Gastroesophageal sphincter (tissue), 4 donors: ENCODE measurements at regions not wholly inside any gene's neighbourhood (a gene's known extent, or its start where the extent isn't known, plus 50 kb on each side); places are given as distances from the start of the nearest gene placed in this dataset.

ENCODE experiments used
- ATAC-seq: fragments of 150-250 bp; one replicate; pipeline ENCODE4 v1.9.1; 2016; ENCODE audit warnings: mild to moderate bottlenecking, moderate library complexity
- H3K27ac ChIP-seq, 4 donors: fragments of 200-600 bp; sonication (generic) in 3 of 4; 1 replicate in 3 of 4; 2 replicates in 1 of 4; pipeline ENCODE4 v1.5.1; 2016 to 2019
- H3K27me3 ChIP-seq: fragments of 200-600 bp; sonication (generic); one replicate; pipeline ENCODE4 v1.5.1; 2019
- H3K36me3 ChIP-seq, 2 donors: fragments of 200-600 bp; sonication (generic); one replicate each; pipeline ENCODE4 v1.5.1; 2019; ENCODE audit warnings: control low read depth in 1 of 2
- H3K4me1 ChIP-seq, 3 donors: fragments of 200-600 bp; sonication (generic); 1 replicate in 2 of 3; 2 replicates in 1 of 3; pipeline ENCODE4 v1.5.1; 2016 to 2019; ENCODE audit warnings: control low read depth in 2 of 3
- H3K4me3 ChIP-seq, 2 donors: fragments of 200-600 bp; sonication (generic); one replicate each; pipeline ENCODE4 v1.5.1; 2019; ENCODE audit warnings: mild to moderate bottlenecking in 1 of 2, moderate library complexity in 1 of 2
- H3K9me3 ChIP-seq, 3 donors: fragments of 200-600 bp; sonication (generic); one replicate each; pipeline ENCODE4 v1.5.1; 2017 to 2019; ENCODE audit warnings: control low read depth in 2 of 3
- EP300 ChIP-seq: sonication (generic); formaldehyde crosslinking; IDR thresholded peaks from one replicate; pipeline ENCODE4 v1.6.1; 2017; ENCODE audit warnings: antibody characterized with exemption, mild to moderate bottlenecking
- POLR2A ChIP-seq, 2 donors: fragments of 450-650 bp; IDR thresholded peaks; one replicate each; pipeline ENCODE4 v1.6.1; 2017; ENCODE audit warnings: antibody characterized with exemption in 2 of 2, mild to moderate bottlenecking in 2 of 2, moderate library complexity in 1 of 2
- POLR2AphosphoS5 ChIP-seq: sonication (generic); formaldehyde crosslinking; IDR thresholded peaks from one replicate; pipeline ENCODE4 v1.6.1; 2017; ENCODE audit warnings: antibody characterized with exemption
- WGBS, 2 donors: methylation state at CpG; one replicate each; pipeline ENCODE4 v1.1.5; 2018; ENCODE audit warnings: low coverage in 1 of 2; 5-methylcytosine and 5-hydroxymethylcytosine counted together
- TF ChIP-seq, protein P1 (sequence below), 4 experiments: fragments of 200-600 bp in 2 of 4; fragments of 450-650 bp in 2 of 4; sonication (generic) in 1 of 4; IDR thresholded peaks; one replicate each; pipeline ENCODE4 v1.5.1; 2017 to 2019; ENCODE audit warnings: antibody characterized with exemption in 4 of 4, mild to moderate bottlenecking in 2 of 4, moderate library complexity in 2 of 4

DNA sequence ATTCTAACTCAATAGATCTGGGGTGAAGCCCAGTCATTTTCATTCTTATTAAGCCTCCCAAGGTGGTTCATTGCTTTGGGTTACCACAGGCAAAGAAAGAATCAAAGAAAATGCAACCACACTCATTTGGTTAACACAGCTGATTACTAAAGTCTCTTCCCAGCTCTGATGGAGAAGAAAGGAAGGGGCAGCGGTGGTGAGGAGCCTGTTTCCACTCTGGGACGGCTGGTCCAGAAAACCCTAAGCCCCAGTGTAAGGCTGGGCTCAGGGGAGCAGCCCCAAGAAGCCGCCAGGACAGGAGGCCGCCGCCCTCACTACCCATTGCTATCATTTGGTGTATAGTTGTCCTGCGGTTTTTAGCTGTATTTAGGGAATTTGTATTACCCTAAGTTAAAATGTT lies 226.9 kb downstream of the CD83 start:
- Histone ChIP-seq H3K36me3 (no peaks in the 10 kb centered on the region), H3K4me3 (no peak overlapping the region), H3K27ac (no peak overlapping the region), H3K9me3 (no peaks in the 10 kb centered on the region), H3K27me3 (no peaks in the 10 kb centered on the region), H3K4me1 (peaks cover 0 to 11% (median 0%) of the 10 kb centered on the region in 3 donors)
- no peak for ATAC-seq
- 92 to 95% methylated on average over 4 to 6 of the region's 6 CpGs for WGBS, 2 donors
- TF ChIP-seq POLR2A (IDR thresholded peaks at IDR 0.05), result no peak
- TF ChIP-seq, protein P1, sequence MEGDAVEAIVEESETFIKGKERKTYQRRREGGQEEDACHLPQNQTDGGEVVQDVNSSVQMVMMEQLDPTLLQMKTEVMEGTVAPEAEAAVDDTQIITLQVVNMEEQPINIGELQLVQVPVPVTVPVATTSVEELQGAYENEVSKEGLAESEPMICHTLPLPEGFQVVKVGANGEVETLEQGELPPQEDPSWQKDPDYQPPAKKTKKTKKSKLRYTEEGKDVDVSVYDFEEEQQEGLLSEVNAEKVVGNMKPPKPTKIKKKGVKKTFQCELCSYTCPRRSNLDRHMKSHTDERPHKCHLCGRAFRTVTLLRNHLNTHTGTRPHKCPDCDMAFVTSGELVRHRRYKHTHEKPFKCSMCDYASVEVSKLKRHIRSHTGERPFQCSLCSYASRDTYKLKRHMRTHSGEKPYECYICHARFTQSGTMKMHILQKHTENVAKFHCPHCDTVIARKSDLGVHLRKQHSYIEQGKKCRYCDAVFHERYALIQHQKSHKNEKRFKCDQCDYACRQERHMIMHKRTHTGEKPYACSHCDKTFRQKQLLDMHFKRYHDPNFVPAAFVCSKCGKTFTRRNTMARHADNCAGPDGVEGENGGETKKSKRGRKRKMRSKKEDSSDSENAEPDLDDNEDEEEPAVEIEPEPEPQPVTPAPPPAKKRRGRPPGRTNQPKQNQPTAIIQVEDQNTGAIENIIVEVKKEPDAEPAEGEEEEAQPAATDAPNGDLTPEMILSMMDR (IDR thresholded peaks at IDR 0.05), result no peak
- no peak for TF ChIP-seq POLR2AphosphoS5
- no peak for TF ChIP-seq EP300

- no peaks in the 10 kb centered on the region for H3K36me3 ChIP-seq
- H3K4me3 ChIP-seq, result no peak overlapping the region
- WGBS, 2 donors, result 88 to 100% methylated on average over 1 of the region's 1 CpG
- ATAC-seq, result no peak
- no peaks in the 10 kb centered on the region for H3K9me3 ChIP-seq
- H3K27me3 ChIP-seq, result no peaks in the 10 kb centered on the region
- no peak overlapping the region for H3K27ac ChIP-seq
- TF ChIP-seq POLR2AphosphoS5, result no peak
- TF ChIP-seq, protein P1 (IDR thresholded peaks at IDR 0.05), result no peak
- no peak for TF ChIP-seq EP300
- TF ChIP-seq POLR2A (IDR thresholded peaks at IDR 0.05), result no peak
- H3K4me1 ChIP-seq, result no peaks in the 10 kb centered on the region
These were observed 230.8 kb downstream of the CD83 start for GRCh38 chr6:14348389-14348788.

GRCh38 chr6:14349507-14349906 lies 231.9 kb downstream of the CD83 start:
- WGBS, 2 donors, result 63 to 72% methylated on average over 2 of the region's 2 CpGs
- Histone ChIP-seq H3K9me3 (no peaks in the 10 kb centered on the region), H3K27ac (no peak overlapping the region), H3K27me3 (no peaks in the 10 kb centered on the region), H3K4me3 (no peak overlapping the region), H3K36me3 (no peaks in the 10 kb centered on the region), H3K4me1 (peaks cover 0 to 3% (median 0%) of the 10 kb centered on the region in 3 donors)
- TF ChIP-seq EP300 (no peak), POLR2AphosphoS5 (no peak), POLR2A (IDR thresholded peaks at IDR 0.05) (no peak)
- TF ChIP-seq, protein P1 (IDR thresholded peaks at IDR 0.05), result no peak
- no peak for ATAC-seq

DNA sequence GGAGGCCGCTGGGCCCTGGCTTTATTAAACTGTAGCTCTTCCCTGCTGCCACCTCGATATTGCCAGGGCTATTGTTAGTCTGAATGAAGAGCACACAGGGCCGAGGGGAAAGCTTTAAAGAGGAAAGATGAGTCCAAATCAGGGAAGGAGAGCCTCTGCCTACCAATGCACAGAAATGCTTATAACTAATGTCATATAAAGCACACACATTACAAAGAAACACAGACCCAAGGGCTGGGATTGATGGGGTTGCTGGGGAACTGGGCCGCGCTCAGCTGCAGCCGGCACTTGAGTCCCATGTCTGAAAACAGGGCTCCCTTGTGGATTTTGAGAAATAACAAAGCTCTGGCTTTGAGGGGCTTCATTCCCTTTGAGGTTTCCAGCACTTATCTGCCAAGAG lies 232.6 kb downstream of the CD83 start:
- TF ChIP-seq EP300, result no peak
- TF ChIP-seq, protein P1 (IDR thresholded peaks at IDR 0.05), result no peak
- TF ChIP-seq POLR2AphosphoS5, result no peak
- TF ChIP-seq POLR2A (IDR thresholded peaks at IDR 0.05), result no peak
- Histone ChIP-seq H3K4me1 (peaks cover 0 to 10% (median 5%) of the 10 kb centered on the region in 3 donors), H3K27ac (no peak overlapping the region), H3K36me3 (no peaks in the 10 kb centered on the region), H3K4me3 (no peak overlapping the region), H3K9me3 (no peaks in the 10 kb centered on the region), H3K27me3 (no peaks in the 10 kb centered on the region)
- ATAC-seq, result no peak
- WGBS, 2 donors, result 86 to 100% methylated on average over 1 to 6 of the region's 6 CpGs

- 82 to 86% methylated on average over 2 to 3 of the region's 3 CpGs for WGBS, 2 donors
- Histone ChIP-seq H3K36me3 (no peaks in the 10 kb centered on the region), H3K9me3 (no peaks in the 10 kb centered on the region), H3K4me1 (peaks cover 0 to 13% (median 6%) of the 10 kb centered on the region in 3 donors), H3K27me3 (no peaks in the 10 kb centered on the region), H3K4me3 (no peak overlapping the region), H3K27ac (no peak overlapping the region)
- no peak for TF ChIP-seq POLR2A (IDR thresholded peaks at IDR 0.05)
- TF ChIP-seq, protein P1 (IDR thresholded peaks at IDR 0.05), result no peak
- ATAC-seq, result no peak
These were observed 235.7 kb downstream of the CD83 start for GRCh38 chr6:14353281-14353680.
